Activated CD4-positive, alpha-beta memory T cell treated with anti-CD3 and anti-CD28 coated beads, Interleukin-2, amount 10 ng/mL, durations not matched to agents 7 days and 5 days (primary cell): ENCODE measurements at regions not wholly inside any gene's neighbourhood (a gene's known extent, or its start where the extent isn't known, plus 50 kb on each side); places are given as distances from the start of the nearest gene placed in this dataset.

Experiments
- CTCF ChIA-PET: fragments of 350-600 bp; sonication (Branson Sonifier 250); formaldehyde crosslinking; loops from one replicate; lab custom pipeline; 2021; ENCODE audit warnings: antibody characterized with exemption, inconsistent platforms; lab: Charles Lee
- POLR2A ChIA-PET: fragments of 350-600 bp; sonication (Branson Sonifier 250); formaldehyde crosslinking; loops from one replicate; lab custom pipeline; 2021; ENCODE audit warnings: antibody characterized with exemption; lab: Charles Lee
- DNase-seq: peaks from one replicate; pipeline ENCODE4 v3.0.0-alpha.2; 2020
- H3K27ac Mint-ChIP-seq: one replicate; pipeline ENCODE4 v1.8.0; 2021; ENCODE audit warnings: mild to moderate bottlenecking, mixed read lengths
- H3K27me3 Mint-ChIP-seq: one replicate; pipeline ENCODE4 v1.8.0; 2021; ENCODE audit warnings: mixed read lengths
- H3K36me3 Mint-ChIP-seq: one replicate; pipeline ENCODE4 v1.8.0; 2021; ENCODE audit warnings: low read depth, mixed read lengths
- H3K4me1 Mint-ChIP-seq: one replicate; pipeline ENCODE4 v1.8.0; 2021; ENCODE audit warnings: mixed read lengths
- H3K4me3 Mint-ChIP-seq: one replicate; pipeline ENCODE4 v1.8.0; 2021; ENCODE audit warnings: mild to moderate bottlenecking, mixed read lengths
- H3K9me3 Mint-ChIP-seq: one replicate; pipeline ENCODE4 v1.8.0; 2021; ENCODE audit warnings: mixed read lengths

DNA sequence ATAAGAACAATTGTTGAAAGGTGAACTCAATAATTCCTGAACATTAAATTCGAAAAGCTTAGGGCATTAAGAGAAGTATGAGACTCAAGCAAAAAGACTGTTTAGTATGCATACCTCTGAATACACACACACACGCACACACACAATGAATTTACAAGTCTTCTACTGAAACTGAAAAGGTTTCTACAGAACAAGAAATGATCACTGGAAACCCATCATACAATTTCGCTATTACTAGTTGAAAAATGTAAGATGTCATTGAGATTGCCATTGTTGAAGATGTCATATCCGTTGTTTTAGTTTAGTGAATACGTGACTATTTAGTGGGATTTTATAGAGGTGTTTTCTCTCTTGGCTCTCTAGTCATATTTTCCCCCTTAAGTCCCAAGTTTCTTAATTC is 106.8 kb downstream of the FOXB1 start:
- Mint-ChIP-seq H3K27ac (peak overlapping the region; percentile 68), H3K4me1 (peaks cover 29% of the 10 kb centered on the region), H3K4me3 (no peak overlapping the region), H3K27me3 (peaks cover 1% of the 10 kb centered on the region), H3K36me3 (peaks cover 17% of the 10 kb centered on the region), H3K9me3 (peaks cover 6% of the 10 kb centered on the region)
- CTCF ChIA-PET = no interaction called here
- DNase-seq = no peak
- POLR2A ChIA-PET = no interaction called here

GRCh38 chr15:60115579-60116380 is 111.7 kb downstream of the FOXB1 start:
- Mint-ChIP-seq H3K36me3 (no peaks in the 10 kb centered on the region), H3K9me3 (no peaks in the 10 kb centered on the region), H3K4me1 (peaks cover 35% of the 10 kb centered on the region), H3K4me3 (no peak overlapping the region), H3K27me3 (no peaks in the 10 kb centered on the region), H3K27ac (no peak overlapping the region)
- DNase-seq = no peak
- ChIA-PET POLR2A (interaction anchor here (1.4 kb wide), 1 partner anchor 12 kb away, joined by 3 read pairs; no protein-coding TSS in a partner anchor), CTCF (interaction anchor here (0.6 to 0.8 kb wide), 2 partner anchors 12 to 34 kb away, joined by 3 read pairs; no protein-coding TSS in a partner anchor)

DNA sequence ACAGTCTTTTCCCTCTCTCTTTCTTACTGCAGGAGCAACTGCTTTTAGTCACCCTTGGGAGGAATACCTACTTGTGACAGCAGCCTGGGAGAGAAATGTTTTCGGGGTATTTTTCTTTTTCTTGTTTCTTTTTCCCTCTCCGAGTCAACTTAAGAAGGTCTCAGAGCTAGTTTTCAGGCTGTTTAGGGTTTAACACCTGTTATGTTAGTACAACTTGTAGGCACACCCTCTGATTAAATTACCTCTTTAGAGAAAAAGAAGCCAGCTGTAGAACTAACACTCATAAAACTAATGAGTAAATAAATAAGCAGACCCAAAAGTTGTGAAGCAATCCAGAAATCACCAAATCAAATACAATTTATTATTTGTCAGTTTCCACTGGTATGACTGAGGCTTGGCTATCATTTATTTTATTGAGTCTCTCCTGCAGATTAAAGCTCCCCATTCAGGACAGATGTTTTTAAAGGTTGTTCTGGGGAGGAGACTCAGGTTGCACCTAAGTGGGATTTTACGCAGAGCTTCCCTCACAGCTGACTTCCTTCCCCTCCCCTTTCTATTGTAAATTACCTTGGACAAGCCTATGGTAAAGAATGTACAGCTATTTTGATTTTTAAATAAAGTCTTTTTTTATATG is 112.5 kb downstream of the FOXB1 start:
- H3K36me3 Mint-ChIP-seq = no peaks in the 10 kb centered on the region
- H3K4me1 Mint-ChIP-seq = peaks cover 37% of the 10 kb centered on the region
- CTCF ChIA-PET = interaction anchor here (1.3 kb wide), 1 partner anchor 11 kb away, joined by 3 read pairs; no protein-coding TSS in a partner anchor
- no peak for DNase-seq
- H3K27ac Mint-ChIP-seq = no peak overlapping the region
- POLR2A ChIA-PET = no interaction called here
- no peaks in the 10 kb centered on the region for H3K9me3 Mint-ChIP-seq
- H3K4me3 Mint-ChIP-seq = no peak overlapping the region
- H3K27me3 Mint-ChIP-seq = no peaks in the 10 kb centered on the region

- no peaks in the 10 kb centered on the region for H3K27me3 Mint-ChIP-seq
- POLR2A ChIA-PET = no interaction called here
- H3K9me3 Mint-ChIP-seq = no peaks in the 10 kb centered on the region
- no peak for DNase-seq
- peaks cover 50% of the 10 kb centered on the region for H3K4me1 Mint-ChIP-seq
- no peaks in the 10 kb centered on the region for H3K36me3 Mint-ChIP-seq
- CTCF ChIA-PET = no interaction called here
- no peak overlapping the region for H3K4me3 Mint-ChIP-seq
- H3K27ac Mint-ChIP-seq = no peak overlapping the region
Measured at GRCh38 chr15:60118146-60118545, 114.0 kb downstream of the FOXB1 start.

DNA sequence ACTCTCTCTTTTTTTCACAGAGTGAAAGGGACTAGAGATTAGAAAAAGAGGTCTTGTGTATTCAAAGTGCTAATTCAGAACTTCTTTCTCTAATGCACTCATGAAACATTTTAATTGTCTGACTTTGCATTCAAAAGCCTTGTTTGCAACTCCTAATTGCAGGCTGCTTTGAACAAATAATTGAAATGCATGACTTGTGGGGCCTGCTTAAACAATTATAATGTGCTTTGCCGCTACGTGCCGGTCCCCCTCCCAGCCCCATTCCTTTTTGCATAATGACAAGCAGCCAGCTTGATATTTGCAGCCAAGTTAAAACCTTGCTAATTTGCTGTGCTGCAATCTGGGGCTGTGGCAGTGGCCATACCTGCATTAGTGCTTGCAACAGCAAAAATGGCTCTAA is 114.5 kb downstream of the FOXB1 start:
- peaks cover 50% of the 10 kb centered on the region for H3K4me1 Mint-ChIP-seq
- H3K36me3 Mint-ChIP-seq = no peaks in the 10 kb centered on the region
- H3K9me3 Mint-ChIP-seq = no peaks in the 10 kb centered on the region
- no peak for DNase-seq
- ChIA-PET CTCF (interaction anchor here (1.3 kb wide), 1 partner anchor 18 kb away, joined by 3 read pairs; no protein-coding TSS in a partner anchor), POLR2A (no interaction called here)
- no peak overlapping the region for H3K4me3 Mint-ChIP-seq
- no peak overlapping the region for H3K27ac Mint-ChIP-seq
- H3K27me3 Mint-ChIP-seq = no peaks in the 10 kb centered on the region

GRCh38 chr15:60119101-60119500 is 115.0 kb downstream of the FOXB1 start:
- CTCF ChIA-PET = interaction anchor here (1.3 kb wide), 1 partner anchor 17 kb away, joined by 3 read pairs; no protein-coding TSS in a partner anchor
- Mint-ChIP-seq H3K27ac (no peak overlapping the region), H3K4me1 (peaks cover 51% of the 10 kb centered on the region), H3K27me3 (no peaks in the 10 kb centered on the region), H3K9me3 (no peaks in the 10 kb centered on the region), H3K4me3 (no peak overlapping the region), H3K36me3 (peaks cover 2% of the 10 kb centered on the region)
- POLR2A ChIA-PET = no interaction called here
- no peak for DNase-seq

DNA sequence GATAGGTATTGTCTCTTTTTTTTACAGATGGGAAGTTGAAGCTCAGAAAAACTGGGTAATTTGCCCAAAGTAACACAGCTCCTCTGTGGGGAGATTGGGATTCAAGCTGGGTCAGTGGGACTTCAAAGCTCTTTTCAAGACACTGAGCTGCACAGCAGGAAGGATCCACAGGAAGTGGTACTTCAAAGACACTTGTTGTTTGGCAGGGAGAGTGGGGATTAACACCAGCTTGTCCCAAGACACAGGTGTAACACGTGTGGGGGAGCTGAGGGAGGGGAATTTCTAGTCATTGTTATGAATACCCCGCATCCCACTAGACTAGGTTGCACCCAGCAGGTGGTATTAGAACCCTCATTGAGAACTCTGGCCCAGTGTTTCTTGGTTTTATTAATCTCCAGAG is 116.0 kb downstream of the FOXB1 start:
- peaks cover 55% of the 10 kb centered on the region for H3K4me1 Mint-ChIP-seq
- DNase-seq = no peak
- no peaks in the 10 kb centered on the region for H3K27me3 Mint-ChIP-seq
- CTCF ChIA-PET = interaction anchor here (1.0 to 1.1 kb wide), 2 partner anchors 19 to 32 kb away, joined by 3 read pairs; no protein-coding TSS in a partner anchor
- peaks cover 2% of the 10 kb centered on the region for H3K36me3 Mint-ChIP-seq
- H3K9me3 Mint-ChIP-seq = no peaks in the 10 kb centered on the region
- no peak overlapping the region for H3K27ac Mint-ChIP-seq
- no peak overlapping the region for H3K4me3 Mint-ChIP-seq
- POLR2A ChIA-PET = no interaction called here

- H3K27ac Mint-ChIP-seq = peak overlapping the region; percentile 32
- H3K4me1 Mint-ChIP-seq = peaks cover 64% of the 10 kb centered on the region
- peaks cover 2% of the 10 kb centered on the region for H3K36me3 Mint-ChIP-seq
- POLR2A ChIA-PET = interaction anchor here (0.6 to 1.0 kb wide), 3 partner anchors 17 to 313 kb away, joined by 3 to 4 read pairs (median 3); partner anchors contain the start of gene FOXB1
- DNase-seq = peak; percentile 54
- H3K27me3 Mint-ChIP-seq = no peaks in the 10 kb centered on the region
- H3K9me3 Mint-ChIP-seq = no peaks in the 10 kb centered on the region
- no peak overlapping the region for H3K4me3 Mint-ChIP-seq
- CTCF ChIA-PET = no interaction called here
Measured at GRCh38 chr15:60121845-60122244, 117.7 kb downstream of the FOXB1 start.

GRCh38 chr15:60122691-60123090 is 118.6 kb downstream of the FOXB1 start:
- Mint-ChIP-seq H3K36me3 (peaks cover 2% of the 10 kb centered on the region), H3K27ac (no peak overlapping the region), H3K27me3 (no peaks in the 10 kb centered on the region), H3K4me1 (peaks cover 72% of the 10 kb centered on the region), H3K9me3 (no peaks in the 10 kb centered on the region), H3K4me3 (no peak overlapping the region)
- POLR2A ChIA-PET = no interaction called here
- CTCF ChIA-PET = no interaction called here
- no peak for DNase-seq

- peaks cover 83% of the 10 kb centered on the region for H3K4me1 Mint-ChIP-seq
- ChIA-PET CTCF (interaction anchor here (1.2 kb wide), 1 partner anchor 118 kb away, joined by 4 read pairs; no protein-coding TSS in a partner anchor), POLR2A (interaction anchor here (1.1 to 4.1 kb wide), 2 partner anchors 120 to 433 kb away, joined by 3 to 26 read pairs; partner anchors contain the start of gene FOXB1)
- peaks cover 2% of the 10 kb centered on the region for H3K36me3 Mint-ChIP-seq
- H3K9me3 Mint-ChIP-seq = no peaks in the 10 kb centered on the region
- H3K27ac Mint-ChIP-seq = peak overlapping the region; percentile 34
- H3K27me3 Mint-ChIP-seq = no peaks in the 10 kb centered on the region
- no peak for DNase-seq
- H3K4me3 Mint-ChIP-seq = no peak overlapping the region
Measured at GRCh38 chr15:60124460-60125070, 120.5 kb downstream of the FOXB1 start.

DNA sequence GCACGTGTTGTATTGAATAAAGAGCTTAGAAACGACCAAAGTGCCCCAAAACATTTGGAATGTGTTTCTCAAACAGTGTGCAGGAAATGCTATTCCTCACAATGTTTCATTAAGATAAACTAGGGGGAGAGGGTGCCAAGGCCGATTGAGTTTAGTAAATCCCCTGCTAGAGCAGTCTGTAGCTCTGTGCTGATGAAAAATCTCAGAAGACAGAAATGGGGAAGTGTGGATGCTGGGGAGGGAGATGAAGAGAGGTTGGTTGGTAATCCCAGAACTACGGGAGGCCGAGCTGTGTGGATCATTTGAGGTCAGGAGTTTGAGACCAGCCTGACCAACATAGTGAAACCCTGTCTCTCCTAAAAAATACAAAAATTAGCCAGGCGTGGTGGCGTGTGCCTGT is 121.2 kb downstream of the FOXB1 start:
- Mint-ChIP-seq H3K27me3 (no peaks in the 10 kb centered on the region), H3K36me3 (peaks cover 2% of the 10 kb centered on the region), H3K27ac (peak overlapping the region; percentile 10), H3K9me3 (no peaks in the 10 kb centered on the region), H3K4me3 (no peak overlapping the region), H3K4me1 (peaks cover 78% of the 10 kb centered on the region)
- no peak for DNase-seq
- POLR2A ChIA-PET = interaction anchor here (1.1 to 4.1 kb wide), 3 partner anchors 119 to 434 kb away, joined by 3 to 26 read pairs (median 10); partner anchors contain the start of gene FOXB1
- CTCF ChIA-PET = interaction anchor here (1.2 to 1.5 kb wide), 2 partner anchors 11 to 119 kb away, joined by 4 read pairs; no protein-coding TSS in a partner anchor

GRCh38 chr15:60126200-60126599 is 122.1 kb downstream of the FOXB1 start:
- Mint-ChIP-seq H3K9me3 (no peaks in the 10 kb centered on the region), H3K36me3 (peaks cover 2% of the 10 kb centered on the region), H3K27ac (no peak overlapping the region), H3K27me3 (no peaks in the 10 kb centered on the region), H3K4me3 (no peak overlapping the region), H3K4me1 (peaks cover 71% of the 10 kb centered on the region)
- DNase-seq = no peak
- POLR2A ChIA-PET = interaction anchor here (0.6 to 4.1 kb wide), 3 partner anchors 79 to 122 kb away, joined by 3 to 26 read pairs (median 10); partner anchors contain the start of gene FOXB1
- CTCF ChIA-PET = interaction anchor here (1.5 kb wide), 1 partner anchor 10 kb away, joined by 4 read pairs; no protein-coding TSS in a partner anchor
